ENCODE measurements at regions not wholly inside any gene's neighbourhood (a gene's known extent, or its start where the extent isn't known, plus 50 kb on each side); places are given as distances from the start of the nearest gene placed in this dataset.

- Histone ChIP-seq H3K27me3 (ENCODE audit: insufficient read depth, low read length) (no peaks in the 10 kb centered on the region), H3K27ac (ENCODE audit: low read depth, low read length, poor library complexity, severe bottlenecking) (no peak overlapping the region), H3K4me3 (ENCODE audit: low read depth, low read length, poor library complexity, severe bottlenecking) (no peak overlapping the region), H3K9me2 (ENCODE audit: low read depth, low read length) (no peaks in the 10 kb centered on the region), H3K36me3 (ENCODE audit: insufficient read depth, low read length) (no peaks in the 10 kb centered on the region), H3K9me3 (ENCODE audit: low read length) (no peaks in the 10 kb centered on the region), H4K20me1 (ENCODE audit: insufficient read depth, low read length) (no peaks in the 10 kb centered on the region), H3K4me1 (ENCODE audit: insufficient read depth, low read length, severe bottlenecking) (no peaks in the 10 kb centered on the region), H3K9ac (ENCODE audit: low read length) (no peak overlapping the region), H3F3A (ENCODE audit: insufficient read depth, low read length) (no peaks in the 10 kb centered on the region), H3K79me2 (ENCODE audit: insufficient read depth, low read length) (no peaks in the 10 kb centered on the region), H3K4me2 (ENCODE audit: low read length) (no peak overlapping the region), H2AFZ (ENCODE audit: low read length) (no peak overlapping the region)
- TF ChIP-seq CTCF (IDR thresholded peaks at IDR 0.05; ENCODE audit: low read length) (no peak), EZH2 (IDR thresholded peaks at IDR 0.05; ENCODE audit: borderline replicate concordance, low read length) (no peak)
Measured at GRCh38 chr4:33881176-33881575, 2363.1 kb downstream of the ARAP2 start.

- no peaks in the 10 kb centered on the region for H3K27me3 ChIP-seq (ENCODE audit: insufficient read depth, low read length)
- no peak overlapping the region for H3K4me2 ChIP-seq (ENCODE audit: low read length)
- no peak overlapping the region for H3K9ac ChIP-seq (ENCODE audit: low read length)
- no peaks in the 10 kb centered on the region for H3K36me3 ChIP-seq (ENCODE audit: insufficient read depth, low read length)
- H2AFZ ChIP-seq (ENCODE audit: low read length) = no peak overlapping the region
- H3K79me2 ChIP-seq (ENCODE audit: insufficient read depth, low read length) = no peaks in the 10 kb centered on the region
- no peak overlapping the region for H3K27ac ChIP-seq (ENCODE audit: low read depth, low read length, poor library complexity, severe bottlenecking)
- no peaks in the 10 kb centered on the region for H3K9me3 ChIP-seq (ENCODE audit: low read length)
- TF ChIP-seq EZH2 (IDR thresholded peaks at IDR 0.05; ENCODE audit: borderline replicate concordance, low read length) (no peak), CTCF (IDR thresholded peaks at IDR 0.05; ENCODE audit: low read length) (no peak)
- H4K20me1 ChIP-seq (ENCODE audit: insufficient read depth, low read length) = no peaks in the 10 kb centered on the region
- no peaks in the 10 kb centered on the region for H3K9me2 ChIP-seq (ENCODE audit: low read depth, low read length)
- H3K4me1 ChIP-seq (ENCODE audit: insufficient read depth, low read length, severe bottlenecking) = no peaks in the 10 kb centered on the region
- H3K4me3 ChIP-seq (ENCODE audit: low read depth, low read length, poor library complexity, severe bottlenecking) = no peak overlapping the region
- no peaks in the 10 kb centered on the region for H3F3A ChIP-seq (ENCODE audit: insufficient read depth, low read length)
Measured at GRCh38 chr4:33882246-33882990, 2361.9 kb downstream of the ARAP2 start.

- H4K20me1 ChIP-seq (ENCODE audit: insufficient read depth, low read length) = no peaks in the 10 kb centered on the region
- no peak overlapping the region for H3K4me3 ChIP-seq (ENCODE audit: low read depth, low read length, poor library complexity, severe bottlenecking)
- TF ChIP-seq EZH2 (IDR thresholded peaks at IDR 0.05; ENCODE audit: borderline replicate concordance, low read length) = no peak
- TF ChIP-seq CTCF (IDR thresholded peaks at IDR 0.05; ENCODE audit: low read length) = no peak
- no peaks in the 10 kb centered on the region for H3K79me2 ChIP-seq (ENCODE audit: insufficient read depth, low read length)
- no peaks in the 10 kb centered on the region for H3K9me2 ChIP-seq (ENCODE audit: low read depth, low read length)
- no peak overlapping the region for H2AFZ ChIP-seq (ENCODE audit: low read length)
- H3K9me3 ChIP-seq (ENCODE audit: low read length) = no peaks in the 10 kb centered on the region
- no peaks in the 10 kb centered on the region for H3K4me1 ChIP-seq (ENCODE audit: insufficient read depth, low read length, severe bottlenecking)
- no peaks in the 10 kb centered on the region for H3F3A ChIP-seq (ENCODE audit: insufficient read depth, low read length)
- H3K4me2 ChIP-seq (ENCODE audit: low read length) = no peak overlapping the region
- no peaks in the 10 kb centered on the region for H3K36me3 ChIP-seq (ENCODE audit: insufficient read depth, low read length)
- H3K27ac ChIP-seq (ENCODE audit: low read depth, low read length, poor library complexity, severe bottlenecking) = no peak overlapping the region
- H3K9ac ChIP-seq (ENCODE audit: low read length) = no peak overlapping the region
- H3K27me3 ChIP-seq (ENCODE audit: insufficient read depth, low read length) = no peaks in the 10 kb centered on the region
Measured at GRCh38 chr4:33883111-33883510, 2361.2 kb downstream of the ARAP2 start.

Measured in OCI-LY1 (cell line).